NB4 (cell line): ENCODE measurements at regions not wholly inside any gene's neighbourhood (a gene's known extent, or its start where the extent isn't known, plus 50 kb on each side); places are given as distances from the start of the nearest gene placed in this dataset.

Experiments
- CTCF ChIP-seq: IDR thresholded peaks from one replicate; pipeline ENCODE4 v1.5.1; 2012; ENCODE audit warnings: low read depth, low read length
- MAX ChIP-seq: IDR thresholded peaks from 2 replicates; pipeline ENCODE4 v1.6.1; 2011; ENCODE audit warnings: low read depth, low read length
- MYC ChIP-seq: IDR thresholded peaks from 2 replicates; pipeline ENCODE4 v1.6.1; 2011; ENCODE audit warnings: low read depth, low read length
- POLR2A ChIP-seq: IDR thresholded peaks from 2 replicates; pipeline ENCODE4 v1.6.1; 2011; ENCODE audit warnings: mild to moderate bottlenecking; ENCODE audit not compliant: insufficient read length; ENCODE audit errors: extremely low read depth

DNA sequence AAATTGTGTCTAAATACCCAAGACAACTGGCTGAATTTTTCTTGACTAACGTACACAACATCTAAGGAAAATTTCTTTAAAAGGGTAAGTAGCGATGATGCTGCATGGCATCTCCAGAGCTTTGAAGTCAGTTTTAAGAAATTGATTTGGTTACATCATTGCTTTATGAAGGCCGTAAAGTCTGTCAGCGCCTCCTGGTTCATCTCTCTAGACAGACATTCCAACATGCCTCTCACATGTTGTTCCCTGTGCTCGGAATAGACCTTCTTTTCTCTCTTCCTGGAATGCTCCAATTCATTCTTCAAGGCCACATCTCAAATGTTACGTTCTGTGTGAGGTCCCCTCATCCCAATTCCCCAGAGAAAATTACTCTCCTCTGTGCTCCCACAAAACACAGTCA, 108.7 kb upstream of the SSBP2 start:
- TF ChIP-seq CTCF (no peak), POLR2A (no peak), MYC (no peak), MAX (no peak)
